Adrenal gland (tissue), 9 donors: ENCODE measurements at regions not wholly inside any gene's neighbourhood (a gene's known extent, or its start where the extent isn't known, plus 50 kb on each side); places are given as distances from the start of the nearest gene placed in this dataset.
"Not testable (repeated sequence)": the region's sequence is repeated elsewhere in the genome, so short reads cannot be mapped to it uniquely, and the experiment has no call there.

ENCODE experiments used
- DNase-seq, 7 donors: peaks; one replicate each; pipeline ENCODE4 v3.0.0-alpha.2; 2019 to 2020
- H3K27ac ChIP-seq, 5 donors: fragments of 200-600 bp; sonication (generic) in 4 of 5; 1 replicate in 3 of 5; 2 replicates in 2 of 5; pipeline versions ENCODE4 v1.5.1 to v1.8.0; 2016 to 2020; ENCODE audit warnings: mild to moderate bottlenecking in 1 of 5
- H3K27me3 ChIP-seq: fragments of 200-600 bp; 2 replicates; pipeline ENCODE4 v1.8.0; 2021
- H3K36me3 ChIP-seq, 2 donors: fragments of 200-600 bp; replicated peaks in 1 of 2; 1 replicate in 1 of 2; 2 replicates in 1 of 2; pipeline versions ENCODE4 v1.5.1 to v1.8.0; 2018 to 2022
- H3K4me1 ChIP-seq, 2 donors: fragments of 200-600 bp; replicated peaks in 1 of 2; 1 replicate in 1 of 2; 2 replicates in 1 of 2; pipeline versions ENCODE4 v1.5.1 to v1.8.0; 2018 to 2021
- H3K4me3 ChIP-seq, 4 donors: fragments of 200-600 bp; sonication (generic) in 3 of 4; one replicate each; pipeline ENCODE4 v1.5.1; 2016 to 2018
- H3K9me3 ChIP-seq, 3 donors: fragments of 200-600 bp; sonication (generic) in 1 of 3; replicated peaks in 1 of 3; 1 replicate in 2 of 3; 2 replicates in 1 of 3; pipeline versions ENCODE4 v1.5.1 to v1.8.0; 2016 to 2021
- POLR2A ChIP-seq, 2 donors: fragments of 450-650 bp; IDR thresholded peaks; one replicate each; pipeline ENCODE4 v1.6.1; 2017; ENCODE audit warnings: antibody characterized with exemption in 2 of 2, mild to moderate bottlenecking in 2 of 2, moderate library complexity in 1 of 2
- WGBS, 4 donors: extraction: QIAGEN DNeasy Blood & Tissue Kit in 2 of 4; methylation state at CpG; one replicate each; pipeline versions ENCODE4 v1.1.5 to v1.1.7; 2013 to 2017; 5-methylcytosine and 5-hydroxymethylcytosine counted together
- intact Hi-C, 2 donors: fragments of 100-400 bp; cut with DNase I; formaldehyde crosslinking; loops; one replicate each; pipeline versions ENCODE4 v1.14.1 to v1.15.0; 2022 to 2023
- TF ChIP-seq, protein P1 (sequence below), 6 experiments: fragments of 450-650 bp in 4 of 6; fragments of 200-600 bp in 2 of 6; sonication (generic) in 1 of 6; IDR thresholded peaks; 1 replicate in 5 of 6; 2 replicates in 1 of 6; pipeline versions ENCODE4 v1.5.1 to v1.8.0; 2016 to 2021; ENCODE audit warnings: antibody characterized with exemption in 6 of 6, mild to moderate bottlenecking in 2 of 6, moderate library complexity in 1 of 6
- donor health status: healthy with polysubstance abuse.
- donor health status: Bipolar disorder and iron deficiency.
- donor health status: DM: yes; HTN: yes; CAD: no.
- donor health status: DM: no; HTN: no; CAD: no.
- donor health status: DM: no; HTN: no; CAD: no.

DNA sequence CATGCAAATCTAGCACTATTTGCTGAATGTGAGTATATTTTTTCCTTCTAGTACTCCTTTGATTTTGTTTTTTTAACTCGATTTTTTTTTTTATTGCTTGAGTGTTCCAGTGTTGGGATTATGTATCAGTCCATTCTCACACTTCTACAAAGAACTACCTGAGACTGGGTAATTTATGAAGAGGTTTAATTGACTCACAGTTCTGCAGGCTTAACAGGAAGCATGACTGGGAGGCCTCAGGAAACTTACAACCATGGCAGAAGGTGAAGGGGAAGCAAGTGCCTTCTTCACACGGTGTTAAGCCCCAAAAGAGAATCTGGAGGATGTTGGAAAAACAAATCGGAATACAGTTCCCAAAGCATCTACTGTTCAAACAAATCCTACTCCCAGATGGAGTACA lies 69.1 kb downstream of the ZNF518B start:
- H3K27ac ChIP-seq, intact Hi-C loops, DNase-seq, H3K27me3 ChIP-seq, H3K36me3 ChIP-seq, H3K4me3 ChIP-seq, H3K9me3 ChIP-seq, H3K4me1 ChIP-seq: not testable (repeated sequence)
- WGBS, 4 donors = 39 to 62% (median 53%) methylated on average over 3 of the region's 3 CpGs

DNA sequence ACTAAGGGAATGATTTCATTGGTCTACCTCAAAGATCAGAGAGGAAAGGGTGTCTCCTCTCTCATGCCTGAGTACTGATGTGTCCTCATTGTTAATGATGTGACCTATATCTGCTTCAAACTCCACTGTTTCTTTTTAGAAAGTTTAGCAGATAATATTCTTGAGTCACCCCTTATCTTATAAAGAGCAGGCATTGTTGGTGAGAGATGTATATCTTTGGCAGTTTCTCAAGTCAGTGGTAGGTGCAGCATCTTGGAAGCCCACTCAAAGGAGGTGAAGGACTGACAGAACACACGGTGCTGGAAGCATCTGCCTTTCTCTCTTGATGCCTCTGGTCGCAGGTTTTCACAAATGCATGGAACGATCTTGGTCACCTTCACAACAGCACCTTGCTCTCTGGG lies 71.2 kb downstream of the ZNF518B start:
- Histone ChIP-seq H3K27ac (no peak overlapping the region), H3K4me3 (no peak overlapping the region), H3K9me3 (no peaks in the 10 kb centered on the region), H3K36me3 (no peaks in the 10 kb centered on the region), H3K4me1 (no peaks in the 10 kb centered on the region), H3K27me3 (no peaks in the 10 kb centered on the region)
- 61 to 90% (median 73%) methylated on average over 3 of the region's 3 CpGs for WGBS, 4 donors
- intact Hi-C loops = no loop called here
- no peak for DNase-seq
- TF ChIP-seq POLR2A (IDR thresholded peaks at IDR 0.05) = no peak
- TF ChIP-seq, protein P1, sequence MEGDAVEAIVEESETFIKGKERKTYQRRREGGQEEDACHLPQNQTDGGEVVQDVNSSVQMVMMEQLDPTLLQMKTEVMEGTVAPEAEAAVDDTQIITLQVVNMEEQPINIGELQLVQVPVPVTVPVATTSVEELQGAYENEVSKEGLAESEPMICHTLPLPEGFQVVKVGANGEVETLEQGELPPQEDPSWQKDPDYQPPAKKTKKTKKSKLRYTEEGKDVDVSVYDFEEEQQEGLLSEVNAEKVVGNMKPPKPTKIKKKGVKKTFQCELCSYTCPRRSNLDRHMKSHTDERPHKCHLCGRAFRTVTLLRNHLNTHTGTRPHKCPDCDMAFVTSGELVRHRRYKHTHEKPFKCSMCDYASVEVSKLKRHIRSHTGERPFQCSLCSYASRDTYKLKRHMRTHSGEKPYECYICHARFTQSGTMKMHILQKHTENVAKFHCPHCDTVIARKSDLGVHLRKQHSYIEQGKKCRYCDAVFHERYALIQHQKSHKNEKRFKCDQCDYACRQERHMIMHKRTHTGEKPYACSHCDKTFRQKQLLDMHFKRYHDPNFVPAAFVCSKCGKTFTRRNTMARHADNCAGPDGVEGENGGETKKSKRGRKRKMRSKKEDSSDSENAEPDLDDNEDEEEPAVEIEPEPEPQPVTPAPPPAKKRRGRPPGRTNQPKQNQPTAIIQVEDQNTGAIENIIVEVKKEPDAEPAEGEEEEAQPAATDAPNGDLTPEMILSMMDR (IDR thresholded peaks at IDR 0.05) = no peak

DNA sequence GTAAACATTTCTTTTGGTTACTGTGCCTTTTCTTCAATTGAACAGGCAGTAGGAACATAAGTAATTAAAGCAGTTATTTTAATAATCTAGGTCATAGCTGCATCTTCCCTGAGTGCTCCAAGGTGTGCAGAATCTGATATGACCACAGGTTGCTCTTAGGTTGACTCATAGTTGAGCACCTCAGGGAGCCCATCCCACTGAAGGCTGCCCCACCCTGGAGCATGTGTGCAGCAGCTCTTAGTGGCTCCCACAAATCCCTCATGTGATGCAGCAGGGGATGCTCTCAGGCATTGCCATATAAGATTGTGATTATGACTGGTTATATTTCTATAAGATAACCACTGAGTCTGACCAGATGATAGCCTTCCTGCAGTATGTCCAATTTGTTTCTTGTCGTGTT lies 72.3 kb downstream of the ZNF518B start:
- no peaks in the 10 kb centered on the region for H3K36me3 ChIP-seq
- intact Hi-C loops = no loop called here
- no peak overlapping the region for H3K27ac ChIP-seq

DNA sequence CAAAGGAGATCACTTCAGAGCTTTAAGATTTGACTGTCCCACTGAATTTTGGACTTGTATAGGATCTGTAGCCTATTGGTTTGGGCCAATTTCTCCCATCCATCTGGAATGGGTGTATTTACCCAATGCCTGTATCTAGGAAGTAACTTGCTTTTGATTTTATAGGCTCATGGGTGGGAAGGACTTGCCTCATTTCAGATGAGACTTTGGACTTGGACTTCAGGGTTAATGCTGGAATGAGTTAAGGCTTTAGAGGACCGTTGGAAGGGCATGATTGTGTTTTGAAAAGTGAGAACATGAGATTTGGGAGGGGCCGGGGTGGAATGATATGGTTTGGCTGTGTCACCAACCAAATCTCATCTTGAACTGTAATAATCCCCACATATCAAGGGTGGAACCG lies 73.8 kb downstream of the ZNF518B start:
- 64 to 73% (median 68%) methylated on average over 3 of the region's 3 CpGs for WGBS, 4 donors
- DNase-seq = no peak
- Histone ChIP-seq H3K36me3 (no peaks in the 10 kb centered on the region), H3K4me1 (no peaks in the 10 kb centered on the region), H3K9me3 (no peaks in the 10 kb centered on the region), H3K27ac (no peak overlapping the region), H3K27me3 (no peaks in the 10 kb centered on the region), H3K4me3 (no peak overlapping the region)
- TF ChIP-seq POLR2A (IDR thresholded peaks at IDR 0.05) = no peak
- TF ChIP-seq, protein P1 (IDR thresholded peaks at IDR 0.05) = no peak
- intact Hi-C loops = no loop called here

More for the DNA sequence above, 72.3 kb downstream of the ZNF518B start:
- DNase-seq = no peak
- TF ChIP-seq, protein P1 (IDR thresholded peaks at IDR 0.05) = no peak
- no peak for TF ChIP-seq POLR2A (IDR thresholded peaks at IDR 0.05)
- Histone ChIP-seq H3K27me3 (no peaks in the 10 kb centered on the region), H3K9me3 (no peaks in the 10 kb centered on the region), H3K4me3 (no peak overlapping the region), H3K4me1 (no peaks in the 10 kb centered on the region)
- 60 to 86% (median 71%) methylated on average over 1 of the region's 1 CpG for WGBS, 4 donors

DNA sequence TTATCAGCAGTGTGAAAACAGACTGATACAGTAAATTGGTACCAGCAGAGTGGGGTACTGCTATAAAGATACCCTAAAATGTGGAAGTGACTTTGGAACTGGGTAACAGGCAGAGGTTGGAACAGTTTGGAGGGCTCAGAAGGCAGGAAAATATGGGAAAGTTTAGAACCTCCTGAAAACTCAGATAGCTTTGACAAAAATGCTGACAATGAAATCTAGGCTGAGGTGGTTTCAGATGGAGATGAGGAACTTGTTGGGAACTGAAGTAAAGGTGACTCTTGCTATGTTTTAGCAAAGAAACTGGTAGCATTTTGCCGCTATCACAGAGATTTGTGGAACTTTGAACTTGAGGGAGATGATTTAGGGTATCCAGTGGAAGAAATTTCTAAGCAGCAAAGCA lies 75.1 kb downstream of the ZNF518B start:
- H3K9me3 ChIP-seq, H3K27ac ChIP-seq, DNase-seq, intact Hi-C loops, H3K4me3 ChIP-seq, H3K36me3 ChIP-seq, H3K4me1 ChIP-seq, H3K27me3 ChIP-seq: not testable (repeated sequence)
- 83 to 94% (median 88%) methylated on average over 1 of the region's 1 CpG for WGBS, 4 donors
